ENCODE measurements at regions not wholly inside any gene's neighbourhood (a gene's known extent, or its start where the extent isn't known, plus 50 kb on each side); places are given as distances from the start of the nearest gene placed in this dataset.

DNA sequence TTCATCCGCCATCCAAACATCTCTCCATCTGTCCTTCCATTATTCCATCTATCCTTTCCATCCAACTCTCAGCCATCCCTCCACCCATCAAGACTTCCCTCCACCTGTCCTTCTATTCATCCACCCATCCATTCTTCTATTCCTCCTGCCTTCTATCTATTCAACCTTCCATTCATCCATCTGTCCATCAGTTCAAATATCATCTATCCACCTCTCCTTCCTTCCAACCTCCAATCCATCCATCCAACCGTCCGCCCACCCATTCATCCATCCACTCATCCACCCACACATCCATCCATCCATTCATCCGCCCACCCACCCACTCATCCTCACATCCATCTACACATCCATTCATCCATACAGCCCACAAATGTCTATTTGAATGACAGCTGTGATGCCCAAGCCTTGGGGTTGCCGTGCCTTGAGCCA, 132.1 kb downstream of the CEBPB start:
- TF ChIP-seq, protein P1, sequence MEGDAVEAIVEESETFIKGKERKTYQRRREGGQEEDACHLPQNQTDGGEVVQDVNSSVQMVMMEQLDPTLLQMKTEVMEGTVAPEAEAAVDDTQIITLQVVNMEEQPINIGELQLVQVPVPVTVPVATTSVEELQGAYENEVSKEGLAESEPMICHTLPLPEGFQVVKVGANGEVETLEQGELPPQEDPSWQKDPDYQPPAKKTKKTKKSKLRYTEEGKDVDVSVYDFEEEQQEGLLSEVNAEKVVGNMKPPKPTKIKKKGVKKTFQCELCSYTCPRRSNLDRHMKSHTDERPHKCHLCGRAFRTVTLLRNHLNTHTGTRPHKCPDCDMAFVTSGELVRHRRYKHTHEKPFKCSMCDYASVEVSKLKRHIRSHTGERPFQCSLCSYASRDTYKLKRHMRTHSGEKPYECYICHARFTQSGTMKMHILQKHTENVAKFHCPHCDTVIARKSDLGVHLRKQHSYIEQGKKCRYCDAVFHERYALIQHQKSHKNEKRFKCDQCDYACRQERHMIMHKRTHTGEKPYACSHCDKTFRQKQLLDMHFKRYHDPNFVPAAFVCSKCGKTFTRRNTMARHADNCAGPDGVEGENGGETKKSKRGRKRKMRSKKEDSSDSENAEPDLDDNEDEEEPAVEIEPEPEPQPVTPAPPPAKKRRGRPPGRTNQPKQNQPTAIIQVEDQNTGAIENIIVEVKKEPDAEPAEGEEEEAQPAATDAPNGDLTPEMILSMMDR (IDR thresholded peaks at IDR 0.05; ENCODE audit: insufficient read depth, low read length, poor library complexity, severe bottlenecking) = no peak
- DNase-seq (ENCODE audit: extremely low read depth, insufficient read length) = no peak
- Histone ChIP-seq H3K27me3 (replicated peaks; ENCODE audit: control insufficient read depth, insufficient read depth, low read length) (no peaks in the 10 kb centered on the region), H3K36me3 (ENCODE audit: control insufficient read depth, insufficient read depth, low read length) (no peaks in the 10 kb centered on the region), H3K4me3 (replicated peaks; ENCODE audit: low read depth, low read length) (no peak overlapping the region)

DNA sequence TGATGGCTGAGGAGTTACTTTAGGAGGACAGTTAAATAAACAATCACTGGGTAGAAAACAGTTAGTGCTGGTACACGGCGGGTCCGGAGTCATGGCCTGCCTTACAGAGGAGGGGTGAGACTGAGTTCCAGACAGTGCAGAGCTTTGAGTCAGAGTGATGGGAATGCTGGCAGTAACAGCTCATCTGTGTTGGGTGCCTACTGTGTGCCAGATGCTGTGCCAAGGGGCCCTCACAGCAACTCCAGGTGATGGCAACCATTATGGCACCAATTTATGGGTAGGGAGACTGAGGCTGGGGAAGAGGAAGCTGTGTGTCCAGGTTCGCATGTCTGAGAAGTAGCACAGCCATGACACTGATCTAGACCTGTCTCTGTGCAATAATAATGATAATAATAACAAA, 132.6 kb downstream of the CEBPB start:
- Histone ChIP-seq H3K36me3 (ENCODE audit: control insufficient read depth, insufficient read depth, low read length) (no peaks in the 10 kb centered on the region), H3K27me3 (replicated peaks; ENCODE audit: control insufficient read depth, insufficient read depth, low read length) (no peaks in the 10 kb centered on the region), H3K4me3 (replicated peaks; ENCODE audit: low read depth, low read length) (no peak overlapping the region)
- TF ChIP-seq, protein P1 (IDR thresholded peaks at IDR 0.05; ENCODE audit: insufficient read depth, low read length, poor library complexity, severe bottlenecking) = no peak
- DNase-seq (ENCODE audit: extremely low read depth, insufficient read length) = no peak

DNA sequence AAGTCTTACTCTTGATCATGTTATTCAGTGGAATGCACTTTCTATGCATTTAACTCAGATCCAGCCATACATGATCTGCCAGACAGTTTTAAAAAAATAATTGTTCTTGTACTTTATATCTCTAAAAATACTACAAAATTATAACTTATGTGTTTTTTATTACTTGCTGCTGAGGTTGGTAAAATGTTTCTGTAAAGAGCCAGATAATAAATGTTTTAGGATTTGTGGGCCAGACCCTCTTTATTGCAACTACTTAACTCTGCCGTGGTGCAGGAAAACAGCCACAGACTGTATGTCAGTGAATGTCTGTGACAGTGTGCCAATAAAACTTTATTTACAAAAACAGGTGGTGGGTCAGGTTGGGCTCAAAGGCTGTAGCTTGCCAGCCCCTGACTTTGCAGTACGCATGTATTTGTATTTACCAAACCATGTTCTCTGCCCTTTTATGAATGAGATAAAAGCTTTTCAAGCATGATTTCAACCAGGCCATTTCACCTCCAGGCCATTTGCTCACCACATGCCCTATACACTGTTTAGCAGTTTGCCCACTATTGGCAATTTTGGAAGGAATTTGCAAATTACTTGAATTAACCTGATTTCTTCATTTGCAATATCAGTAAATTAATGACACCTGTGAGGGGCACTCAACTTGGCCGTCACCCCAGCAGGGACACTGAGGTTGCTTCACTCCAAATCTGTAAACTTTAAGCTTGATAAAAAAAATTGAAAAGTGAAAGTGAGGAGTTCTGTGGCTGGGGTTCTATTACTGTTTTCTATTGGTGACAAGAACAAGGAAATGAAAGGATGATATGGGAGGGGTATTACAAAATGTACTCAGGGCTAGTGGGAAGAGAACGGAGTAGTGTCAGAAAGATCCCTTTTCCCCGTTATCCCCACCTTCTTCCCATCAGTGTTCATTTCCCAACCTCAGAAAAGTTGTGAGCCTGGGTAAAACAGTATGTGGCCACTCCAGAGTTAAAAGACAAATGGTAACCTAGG, 133.4 kb downstream of the CEBPB start:
- H3K27me3 ChIP-seq (replicated peaks; ENCODE audit: control insufficient read depth, insufficient read depth, low read length) = no peaks in the 10 kb centered on the region
- TF ChIP-seq, protein P1 (IDR thresholded peaks at IDR 0.05; ENCODE audit: insufficient read depth, low read length, poor library complexity, severe bottlenecking) = no peak
- no peak for DNase-seq (ENCODE audit: extremely low read depth, insufficient read length)
- H3K4me3 ChIP-seq (replicated peaks; ENCODE audit: low read depth, low read length) = no peak overlapping the region
- no peaks in the 10 kb centered on the region for H3K36me3 ChIP-seq (ENCODE audit: control insufficient read depth, insufficient read depth, low read length)

DNA sequence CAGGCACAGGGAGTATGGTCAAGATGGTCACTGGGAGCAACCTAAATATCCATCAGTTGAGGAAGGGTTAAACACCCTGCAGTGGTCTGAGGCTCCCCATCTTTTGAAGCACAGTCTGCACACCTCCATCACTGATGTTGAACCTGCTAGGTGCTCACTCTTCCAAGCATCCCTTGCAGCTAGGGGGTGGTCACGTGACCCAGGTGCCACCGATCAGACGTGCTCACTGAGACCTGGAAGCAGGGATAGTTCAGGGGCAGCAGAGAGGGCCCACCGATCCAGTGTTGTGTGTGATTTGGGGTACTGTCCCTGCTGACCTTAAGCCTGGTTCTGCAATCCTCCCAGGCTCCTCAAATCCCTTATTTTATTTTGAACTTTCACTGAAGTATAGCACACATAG, 134.6 kb downstream of the CEBPB start:
- no peak for DNase-seq (ENCODE audit: extremely low read depth, insufficient read length)
- Histone ChIP-seq H3K27me3 (replicated peaks; ENCODE audit: control insufficient read depth, insufficient read depth, low read length) (no peaks in the 10 kb centered on the region), H3K36me3 (ENCODE audit: control insufficient read depth, insufficient read depth, low read length) (no peaks in the 10 kb centered on the region), H3K4me3 (replicated peaks; ENCODE audit: low read depth, low read length) (no peak overlapping the region)
- TF ChIP-seq, protein P1 (IDR thresholded peaks at IDR 0.05; ENCODE audit: insufficient read depth, low read length, poor library complexity, severe bottlenecking) = no peak

DNA sequence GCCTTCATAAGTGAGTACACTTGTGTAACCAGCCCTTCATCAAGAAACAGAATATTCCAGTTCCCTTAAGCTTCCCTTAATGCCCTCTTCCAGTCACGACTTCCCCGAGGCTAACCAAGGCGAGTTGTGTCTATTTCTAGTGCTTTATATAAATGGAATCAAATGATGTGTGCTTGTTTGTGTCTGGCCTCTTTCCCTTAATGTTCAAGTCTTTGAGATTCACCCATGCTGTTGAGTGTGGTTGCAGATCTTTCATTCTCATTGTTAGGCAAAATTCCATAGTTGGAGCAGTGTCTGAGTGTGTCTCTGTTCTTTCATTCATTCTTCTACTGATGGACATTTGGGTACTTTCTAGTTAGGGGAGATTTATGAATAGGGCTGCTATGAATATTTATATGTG, 135.0 kb downstream of the CEBPB start:
- TF ChIP-seq, protein P1 (IDR thresholded peaks at IDR 0.05; ENCODE audit: insufficient read depth, low read length, poor library complexity, severe bottlenecking) = no peak
- no peak for DNase-seq (ENCODE audit: extremely low read depth, insufficient read length)
- H3K27me3 ChIP-seq (replicated peaks; ENCODE audit: control insufficient read depth, insufficient read depth, low read length) = no peaks in the 10 kb centered on the region
- no peak overlapping the region for H3K4me3 ChIP-seq (replicated peaks; ENCODE audit: low read depth, low read length)
- H3K36me3 ChIP-seq (ENCODE audit: control insufficient read depth, insufficient read depth, low read length) = no peaks in the 10 kb centered on the region
